GM12878 (cell line): ENCODE measurements at regions not wholly inside any gene's neighbourhood (a gene's known extent, or its start where the extent isn't known, plus 50 kb on each side); places are given as distances from the start of the nearest gene placed in this dataset.

Source experiments
- ATAC-seq: fragments of 200-7000 bp; cut with Tn5 transposase; 3 replicates; pipeline ENCODE4 v1.9.1; 2020; ENCODE audit warnings: mild to moderate bottlenecking, moderate library complexity
- BruUV-seq: library from RNA; stranded (reverse); fragments of 400-500 nt; replicated peaks from 2 replicates; lab custom pipeline; 2021; lab: Mats Ljungman, UMichigan
- CTCF ChIA-PET: fragments of 300-600 bp; sonication (Branson Sonifier 250); formaldehyde crosslinking; extraction: SDS; loops from one replicate; lab custom pipeline; 2021; ENCODE audit warnings: inconsistent platforms; lab: Yijun Ruan, JAX
- POLR2A ChIA-PET: fragments of 350-600 bp; formaldehyde crosslinking; extraction: SDS; loops from one replicate; lab custom pipeline; 2021; ENCODE audit warnings: inconsistent platforms; lab: Charles Lee
- RAD21 ChIA-PET: fragments of 300-600 bp; sonication (Branson Sonifier 250); formaldehyde crosslinking; loops from one replicate; lab custom pipeline; 2023; ENCODE audit warnings: antibody characterized with exemption; ENCODE audit not compliant: unreplicated experiment; lab: Charles Lee
- SMC1A ChIA-PET: fragments of 300-600 bp; sonication (Branson Sonifier 250); formaldehyde crosslinking; loops from one replicate; lab custom pipeline; 2023; ENCODE audit not compliant: unreplicated experiment, uncharacterized antibody; lab: Charles Lee
- DNase-seq: peaks from one replicate; pipeline ENCODE4 v3.0.0-alpha.2; 2011; ENCODE audit warnings: low read depth, low spot score
- FAIRE-seq: peaks from 3 replicates; lab custom pipeline; 2011; peaks lifted over from hg19 to GRCh38; lab: Jason Lieb, UNC
- H2AFZ ChIP-seq: 2 replicates; pipeline ENCODE4 v1.6.0; 2011; ENCODE audit warnings: low read depth, low read length, control low read depth; ENCODE audit not compliant: control insufficient read depth
- H3K27ac ChIP-seq: 2 replicates; pipeline ENCODE4 v1.5.1; 2011; ENCODE audit warnings: control low read depth; ENCODE audit not compliant: control insufficient read depth, insufficient read depth
- H3K27me3 ChIP-seq, 2 experiments: replicated peaks in 1 of 2; 2 replicates each; pipeline versions ENCODE4 v1.6.0 to v1.6.1; 2011; ENCODE audit warnings: low read length in 1 of 2; ENCODE audit not compliant: control insufficient read depth in 2 of 2, insufficient read depth in 2 of 2
- H3K36me3 ChIP-seq, 2 experiments: 2 replicates each; pipeline ENCODE4 v1.5.1; 2011; ENCODE audit warnings: low read length in 1 of 2; ENCODE audit not compliant: control insufficient read depth in 2 of 2, insufficient read depth in 2 of 2
- H3K4me1 ChIP-seq: 2 replicates; pipeline ENCODE4 v1.6.1; 2011; ENCODE audit warnings: mild to moderate bottlenecking, low read length, moderate library complexity, mixed read lengths; ENCODE audit not compliant: control insufficient read depth, insufficient read depth
- H3K4me2 ChIP-seq: 2 replicates; pipeline ENCODE4 v1.6.0; 2011; ENCODE audit warnings: control low read depth; ENCODE audit not compliant: control insufficient read depth, insufficient read depth
- H3K4me3 ChIP-seq: fragments of 200-600 bp; sonication (generic); 2 replicates; pipeline ENCODE4 v1.5.1; 2016
- H3K79me2 ChIP-seq: 2 replicates; pipeline ENCODE4 v1.6.0; 2011; ENCODE audit warnings: low read length; ENCODE audit not compliant: control insufficient read depth, insufficient read depth
- H3K9ac ChIP-seq: 2 replicates; pipeline ENCODE4 v1.8.0; 2011; ENCODE audit warnings: low read length, control low read depth, mixed read lengths; ENCODE audit not compliant: control insufficient read depth, insufficient read depth
- H3K9me3 ChIP-seq: replicated peaks from 3 replicates; pipeline ENCODE4 v1.5.1; 2011; ENCODE audit warnings: mild to moderate bottlenecking, low read length; ENCODE audit not compliant: control insufficient read depth, insufficient read depth
- H4K20me1 ChIP-seq: 2 replicates; pipeline ENCODE4 v1.6.0; 2011; ENCODE audit not compliant: control insufficient read depth, insufficient read depth
- BHLHE40 ChIP-seq, 2 experiments: fragments of 450-650 bp in 1 of 2; IDR thresholded peaks; 2 replicates each; pipeline ENCODE4 v1.6.1; 2011 to 2017; ENCODE audit warnings: low read depth in 2 of 2, borderline replicate concordance in 1 of 2, improper control_type of control experiment in 1 of 2, low read length in 1 of 2, mild to moderate bottlenecking in 1 of 2
- CBX5 ChIP-seq: sonication (generic); IDR thresholded peaks from 2 replicates; pipeline ENCODE4 v1.6.1; 2016; ENCODE audit warnings: low read depth, moderate library complexity, mild to moderate bottlenecking, inconsistent platforms
- RAD51 ChIP-seq: fragments of 450-650 bp; IDR thresholded peaks from 2 replicates; pipeline ENCODE4 v1.6.1; 2016; ENCODE audit warnings: moderate library complexity, mild to moderate bottlenecking, inconsistent platforms
- RFX5 ChIP-seq: IDR thresholded peaks from 2 replicates; pipeline ENCODE4 v1.6.1; 2011; ENCODE audit warnings: low read depth, low read length, improper control_type of control experiment
- ZNF592 ChIP-seq: fragments of 450-650 bp; IDR thresholded peaks from 2 replicates; pipeline ENCODE4 v1.6.1; 2017; ENCODE audit warnings: mild to moderate bottlenecking, moderate library complexity
- ZNF622 ChIP-seq: fragments of 450-650 bp; IDR thresholded peaks from 2 replicates; pipeline ENCODE4 v1.6.1; 2017; ENCODE audit warnings: mild to moderate bottlenecking, inconsistent platforms
- WGBS: methylation state at CpG from one replicate; pipeline ENCODE4 v1.1.6; 2016; ENCODE audit warnings: low lambda C conversion rate; ENCODE audit not compliant: insufficient replicate concordance, insufficient coverage; ENCODE audit errors: missing lambda C conversion rate; 5-methylcytosine and 5-hydroxymethylcytosine counted together
- in situ Hi-C: fragments of 300-500 bp; cut with MboI; formaldehyde crosslinking; loops from 9 replicates; pipeline ENCODE4 v1.14.3; 2018; ENCODE audit warnings: mixed read lengths
- intact Hi-C: fragments of 100-400 bp; cut with micrococcal nuclease; formaldehyde crosslinking; loops from one replicate; pipeline ENCODE4 v1.14.2; 2022; ENCODE audit not compliant: unreplicated experiment
- TF ChIP-seq, protein P1 (sequence below): IDR thresholded peaks from 2 replicates; pipeline ENCODE4 v1.6.1; 2012; ENCODE audit warnings: low read depth, low read length, improper control_type of control experiment
- TF ChIP-seq, protein P2 (sequence below): IDR thresholded peaks from 2 replicates; pipeline ENCODE4 v1.6.1; 2012; ENCODE audit warnings: mild to moderate bottlenecking, low read depth, low read length

GRCh38 chr16:54993106-54993895 is 62.6 kb downstream of the IRX5 start (continued):
- no peak for TF ChIP-seq ZNF592

DNA sequence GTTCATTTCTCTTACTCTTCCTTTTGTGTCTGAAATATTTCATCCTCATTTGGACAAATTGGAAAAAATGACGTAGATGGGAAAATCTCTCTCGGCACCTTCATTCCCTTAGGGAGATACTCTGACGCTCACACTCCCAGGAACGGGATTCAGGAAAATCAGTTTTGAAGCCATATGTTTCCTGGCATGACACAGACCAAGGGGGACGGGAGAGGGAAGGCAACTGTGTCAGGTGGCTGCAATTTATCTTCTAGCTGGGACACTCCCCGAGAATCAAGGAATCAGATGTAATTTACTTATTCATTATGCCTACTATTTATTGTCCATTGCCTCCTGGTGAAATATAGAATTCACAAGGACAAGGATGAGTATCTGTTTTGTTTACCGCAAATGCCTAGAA is 65.5 kb downstream of the IRX5 start:
- Histone ChIP-seq H4K20me1 (no peaks in the 10 kb centered on the region), H3K9me3 (no peaks in the 10 kb centered on the region), H3K79me2 (no peaks in the 10 kb centered on the region), H3K4me3 (no peak overlapping the region), H3K27me3 (no peaks in the 10 kb centered on the region), H3K27ac (no peak overlapping the region), H3K9ac (no peak overlapping the region), H3K36me3 (no peaks in the 10 kb centered on the region), H3K4me2 (no peak overlapping the region), H3K4me1 (no peaks in the 10 kb centered on the region), H2AFZ (no peak overlapping the region)
- intact Hi-C loops, result no loop called here
- ChIA-PET CTCF (no interaction called here), SMC1A (no interaction called here), RAD21 (no interaction called here), POLR2A (no interaction called here)
- DNase-seq, result no peak
- in situ Hi-C loops, result no loop called here
- 33% methylated on average over 7 of the region's 7 CpGs for WGBS
- no TSS peak for BruUV-seq
- no peak for FAIRE-seq
- no peak for ATAC-seq
- TF ChIP-seq, protein P1, sequence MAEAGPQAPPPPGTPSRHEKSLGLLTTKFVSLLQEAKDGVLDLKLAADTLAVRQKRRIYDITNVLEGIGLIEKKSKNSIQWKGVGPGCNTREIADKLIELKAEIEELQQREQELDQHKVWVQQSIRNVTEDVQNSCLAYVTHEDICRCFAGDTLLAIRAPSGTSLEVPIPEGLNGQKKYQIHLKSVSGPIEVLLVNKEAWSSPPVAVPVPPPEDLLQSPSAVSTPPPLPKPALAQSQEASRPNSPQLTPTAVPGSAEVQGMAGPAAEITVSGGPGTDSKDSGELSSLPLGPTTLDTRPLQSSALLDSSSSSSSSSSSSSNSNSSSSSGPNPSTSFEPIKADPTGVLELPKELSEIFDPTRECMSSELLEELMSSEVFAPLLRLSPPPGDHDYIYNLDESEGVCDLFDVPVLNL, result no peak
- TF ChIP-seq CBX5 (no peak), RAD51 (no peak), BHLHE40 (IDR thresholded peaks at IDR 0.05; ENCODE audit: borderline replicate concordance in 1 of 2, low read depth in 2 of 2, low read length in 1 of 2) (no peak), ZNF592 (no peak), RFX5 (no peak), ZNF622 (no peak)
- TF ChIP-seq, protein P2, sequence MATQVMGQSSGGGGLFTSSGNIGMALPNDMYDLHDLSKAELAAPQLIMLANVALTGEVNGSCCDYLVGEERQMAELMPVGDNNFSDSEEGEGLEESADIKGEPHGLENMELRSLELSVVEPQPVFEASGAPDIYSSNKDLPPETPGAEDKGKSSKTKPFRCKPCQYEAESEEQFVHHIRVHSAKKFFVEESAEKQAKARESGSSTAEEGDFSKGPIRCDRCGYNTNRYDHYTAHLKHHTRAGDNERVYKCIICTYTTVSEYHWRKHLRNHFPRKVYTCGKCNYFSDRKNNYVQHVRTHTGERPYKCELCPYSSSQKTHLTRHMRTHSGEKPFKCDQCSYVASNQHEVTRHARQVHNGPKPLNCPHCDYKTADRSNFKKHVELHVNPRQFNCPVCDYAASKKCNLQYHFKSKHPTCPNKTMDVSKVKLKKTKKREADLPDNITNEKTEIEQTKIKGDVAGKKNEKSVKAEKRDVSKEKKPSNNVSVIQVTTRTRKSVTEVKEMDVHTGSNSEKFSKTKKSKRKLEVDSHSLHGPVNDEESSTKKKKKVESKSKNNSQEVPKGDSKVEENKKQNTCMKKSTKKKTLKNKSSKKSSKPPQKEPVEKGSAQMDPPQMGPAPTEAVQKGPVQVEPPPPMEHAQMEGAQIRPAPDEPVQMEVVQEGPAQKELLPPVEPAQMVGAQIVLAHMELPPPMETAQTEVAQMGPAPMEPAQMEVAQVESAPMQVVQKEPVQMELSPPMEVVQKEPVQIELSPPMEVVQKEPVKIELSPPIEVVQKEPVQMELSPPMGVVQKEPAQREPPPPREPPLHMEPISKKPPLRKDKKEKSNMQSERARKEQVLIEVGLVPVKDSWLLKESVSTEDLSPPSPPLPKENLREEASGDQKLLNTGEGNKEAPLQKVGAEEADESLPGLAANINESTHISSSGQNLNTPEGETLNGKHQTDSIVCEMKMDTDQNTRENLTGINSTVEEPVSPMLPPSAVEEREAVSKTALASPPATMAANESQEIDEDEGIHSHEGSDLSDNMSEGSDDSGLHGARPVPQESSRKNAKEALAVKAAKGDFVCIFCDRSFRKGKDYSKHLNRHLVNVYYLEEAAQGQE, result no peak
